MCF 10A (cell line): ENCODE measurements at regions not wholly inside any gene's neighbourhood (a gene's known extent, or its start where the extent isn't known, plus 50 kb on each side); places are given as distances from the start of the nearest gene placed in this dataset.

Experiments used
- BruUV-seq: library from RNA; stranded (reverse); fragments of 400-500 nt; replicated peaks from 2 replicates; lab custom pipeline; 2021; lab: Mats Ljungman, UMichigan
- CTCF ChIA-PET: fragments of 300-600 bp; sonication (Branson Sonifier 250); formaldehyde crosslinking; extraction: SDS; loops from one replicate; lab custom pipeline; 2021; ENCODE audit warnings: antibody characterized with exemption, inconsistent platforms; lab: Yijun Ruan, JAX
- POLR2A ChIA-PET: fragments of 300-600, 350-650 bp; sonication (Branson Sonifier 250); formaldehyde crosslinking; extraction: SDS; loops from one replicate; lab custom pipeline; 2020; ENCODE audit warnings: antibody characterized with exemption, inconsistent platforms; lab: Yijun Ruan, JAX
- DNase-seq: peaks from one replicate; pipeline ENCODE4 v3.0.0-alpha.2; 2018; ENCODE audit not compliant: unreplicated experiment
- H3K27ac Mint-ChIP-seq: one replicate; pipeline ENCODE4 v1.8.0; 2022; ENCODE audit warnings: mild to moderate bottlenecking, low read depth, mixed read lengths; ENCODE audit not compliant: unreplicated experiment
- H3K27me3 Mint-ChIP-seq: one replicate; pipeline ENCODE4 v1.8.0; 2022; ENCODE audit warnings: mixed read lengths; ENCODE audit not compliant: insufficient read depth, unreplicated experiment
- H3K36me3 Mint-ChIP-seq: one replicate; pipeline ENCODE4 v1.8.0; 2022; ENCODE audit warnings: mild to moderate bottlenecking, moderate library complexity, mixed read lengths; ENCODE audit not compliant: insufficient read depth, unreplicated experiment
- H3K4me1 Mint-ChIP-seq: one replicate; pipeline ENCODE4 v1.8.0; 2022; ENCODE audit warnings: mixed read lengths; ENCODE audit not compliant: insufficient read depth, unreplicated experiment
- H3K4me3 Mint-ChIP-seq: one replicate; pipeline ENCODE4 v1.8.0; 2022; ENCODE audit warnings: mild to moderate bottlenecking, moderate library complexity, mixed read lengths; ENCODE audit not compliant: unreplicated experiment
- H3K9me3 Mint-ChIP-seq: one replicate; pipeline ENCODE4 v1.8.0; 2022; ENCODE audit warnings: mixed read lengths; ENCODE audit not compliant: unreplicated experiment
- CTCF ChIP-seq: fragments of 200-600 bp; IDR thresholded peaks from one replicate; pipeline ENCODE4 v1.8.0; 2022; ENCODE audit warnings: antibody characterized with exemption, mild to moderate bottlenecking; ENCODE audit not compliant: unreplicated experiment
- intact Hi-C: fragments of 100-400 bp; cut with micrococcal nuclease; formaldehyde crosslinking; loops from 2 replicates; pipeline ENCODE4 v1.14.1; 2022

GRCh38 chrX:36577006-36577405 lies 431.2 kb upstream of the FAM47C start:
- no peaks in the 10 kb centered on the region for H3K4me1 Mint-ChIP-seq
- no peaks in the 10 kb centered on the region for H3K36me3 Mint-ChIP-seq

GRCh38 chrX:36581030-36581429 lies 427.1 kb upstream of the FAM47C start:
- CTCF ChIA-PET: no interaction called here
- Mint-ChIP-seq H3K27ac (no peak overlapping the region), H3K36me3 (no peaks in the 10 kb centered on the region), H3K27me3 (peaks cover 10% of the 10 kb centered on the region), H3K4me3 (no peak overlapping the region), H3K4me1 (no peaks in the 10 kb centered on the region), H3K9me3 (no peaks in the 10 kb centered on the region)
- BruUV-seq: no TSS peak
- POLR2A ChIA-PET: no interaction called here
- intact Hi-C loops: no loop called here
- no peak for DNase-seq
- TF ChIP-seq CTCF: no peak

More at GRCh38 chrX:36577006-36577405, 431.2 kb upstream of the FAM47C start:
- no peak for TF ChIP-seq CTCF
- Mint-ChIP-seq H3K9me3 (no peaks in the 10 kb centered on the region), H3K27ac (no peak overlapping the region), H3K4me3 (no peak overlapping the region), H3K27me3 (peaks cover 10% of the 10 kb centered on the region)
- ChIA-PET POLR2A (interaction anchor here (1.1 kb wide), 1 partner anchor 52 kb away, joined by 3 read pairs; no protein-coding TSS in a partner anchor), CTCF (interaction anchor here (0.6 kb wide), 1 partner anchor 171 kb away, joined by 3 read pairs; no protein-coding TSS in a partner anchor)
- BruUV-seq: no TSS peak
- peak; percentile 4 for DNase-seq
- intact Hi-C loops: no loop called here

- no peaks in the 10 kb centered on the region for H3K4me1 Mint-ChIP-seq
- TF ChIP-seq CTCF: no peak
- H3K36me3 Mint-ChIP-seq: no peaks in the 10 kb centered on the region
- peak; percentile 11 for DNase-seq
- intact Hi-C loops: no loop called here
- no TSS peak for BruUV-seq
- ChIA-PET CTCF (interaction anchor here (0.7 kb wide), 1 partner anchor 19 kb away, joined by 3 read pairs; no protein-coding TSS in a partner anchor), POLR2A (interaction anchor here (1.0 kb wide), 1 partner anchor 10 kb away, joined by 3 read pairs; no protein-coding TSS in a partner anchor)
- no peaks in the 10 kb centered on the region for H3K9me3 Mint-ChIP-seq
- H3K27ac Mint-ChIP-seq: no peak overlapping the region
- H3K4me3 Mint-ChIP-seq: no peak overlapping the region
- H3K27me3 Mint-ChIP-seq: peaks cover 10% of the 10 kb centered on the region
Measured at GRCh38 chrX:36583674-36584073, 424.5 kb upstream of the FAM47C start.

GRCh38 chrX:36609616-36610585 lies 398.3 kb upstream of the FAM47C start:
- Mint-ChIP-seq H3K9me3 (no peaks in the 10 kb centered on the region), H3K36me3 (no peaks in the 10 kb centered on the region), H3K27ac (peak overlapping the region; percentile 6), H3K27me3 (peaks cover 15% of the 10 kb centered on the region), H3K4me3 (no peak overlapping the region), H3K4me1 (peaks cover 7% of the 10 kb centered on the region)
- TF ChIP-seq CTCF: no peak
- no TSS peak for BruUV-seq
- POLR2A ChIA-PET: no interaction called here
- CTCF ChIA-PET: no interaction called here
- intact Hi-C loops: no loop called here
- peak; percentile 46 for DNase-seq
